ENCODE measurements at regions not wholly inside any gene's neighbourhood (a gene's known extent, or its start where the extent isn't known, plus 50 kb on each side); places are given as distances from the start of the nearest gene placed in this dataset.

- DNase-seq, result no peak
Measured at GRCh38 chr1:193677874-193678273, 491.5 kb upstream of the B3GALT2 start.

- DNase-seq, result no peak
Measured at GRCh38 chr1:193676996-193677549, 490.7 kb upstream of the B3GALT2 start.

- no peak for DNase-seq
Measured at GRCh38 chr1:193674292-193674944, 488.0 kb upstream of the B3GALT2 start.

- DNase-seq, result no peak
Measured at GRCh38 chr1:193666485-193667083, 480.2 kb upstream of the B3GALT2 start.

GRCh38 chr1:193663965-193664364, 477.6 kb upstream of the B3GALT2 start:
- no peak for DNase-seq

GRCh38 chr1:193662030-193662429, 475.6 kb upstream of the B3GALT2 start:
- DNase-seq, result no peak

- DNase-seq, result no peak
Measured at GRCh38 chr1:193661385-193661784, 475.0 kb upstream of the B3GALT2 start.

GRCh38 chr1:193660428-193660827, 474.0 kb upstream of the B3GALT2 start:
- DNase-seq, result no peak

GRCh38 chr1:193658691-193659090, 472.3 kb upstream of the B3GALT2 start:
- no peak for DNase-seq

- DNase-seq, result no peak
Measured at GRCh38 chr1:193658081-193658480, 471.7 kb upstream of the B3GALT2 start.

GRCh38 chr1:193657552-193657951, 471.1 kb upstream of the B3GALT2 start:
- no peak for DNase-seq

GRCh38 chr1:193656841-193657240, 470.4 kb upstream of the B3GALT2 start:
- DNase-seq, result no peak

GRCh38 chr1:193654951-193655735, 468.7 kb upstream of the B3GALT2 start:
- DNase-seq, result no peak

GRCh38 chr1:193649587-193649986, 463.2 kb upstream of the B3GALT2 start:
- DNase-seq, result no peak

GRCh38 chr1:193634876-193635275, 448.5 kb upstream of the B3GALT2 start:
- no peak for DNase-seq

GRCh38 chr1:193634470-193634869, 448.1 kb upstream of the B3GALT2 start:
- DNase-seq, result no peak

- no peak for DNase-seq
Measured at GRCh38 chr1:193633991-193634390, 447.6 kb upstream of the B3GALT2 start.

GRCh38 chr1:193633093-193633492, 446.7 kb upstream of the B3GALT2 start:
- no peak for DNase-seq

- DNase-seq, result no peak
Measured at GRCh38 chr1:193631306-193631705, 444.9 kb upstream of the B3GALT2 start.

GRCh38 chr1:193629875-193630274, 443.5 kb upstream of the B3GALT2 start:
- DNase-seq, result no peak

- DNase-seq, result no peak
Measured at GRCh38 chr1:193626695-193627094, 440.3 kb upstream of the B3GALT2 start.

GRCh38 chr1:193625255-193625654, 438.8 kb upstream of the B3GALT2 start:
- no peak for DNase-seq

- no peak for DNase-seq
Measured at GRCh38 chr1:193619911-193620310, 433.5 kb upstream of the B3GALT2 start.

- no peak for DNase-seq
Measured at GRCh38 chr1:193614817-193615216, 428.4 kb upstream of the B3GALT2 start.

Measured in CD4-positive, alpha-beta T cell treated with Interleukin-15 for 1 hour (primary cell).